NCI-H2029 (cell line): ENCODE measurements at regions not wholly inside any gene's neighbourhood (a gene's known extent, or its start where the extent isn't known, plus 50 kb on each side); places are given as distances from the start of the nearest gene placed in this dataset.

ENCODE experiments used
- DNase-seq: peaks from one replicate; lab custom pipeline; 2025; lab: John Stamatoyannopoulos, UW

- no peak for DNase-seq
Observed at GRCh38 chr3:95352471-95352870, 1289.6 kb downstream of the NSUN3 start.

- DNase-seq: no peak
Observed at GRCh38 chr3:95354489-95354888, 1291.6 kb downstream of the NSUN3 start.

GRCh38 chr3:95356764-95357501 lies 1294.1 kb downstream of the NSUN3 start:
- no peak for DNase-seq

GRCh38 chr3:95387242-95388021 lies 1324.6 kb downstream of the NSUN3 start:
- DNase-seq: no peak

- no peak for DNase-seq
Observed at GRCh38 chr3:95389725-95390313, 1327.0 kb downstream of the NSUN3 start.

GRCh38 chr3:95394286-95394685 lies 1331.4 kb downstream of the NSUN3 start:
- no peak for DNase-seq

- DNase-seq: no peak
Observed at GRCh38 chr3:95399585-95399984, 1336.7 kb downstream of the NSUN3 start.

- no peak for DNase-seq
Observed at GRCh38 chr3:95401693-95402092, 1338.8 kb downstream of the NSUN3 start.

GRCh38 chr3:95407709-95408463 lies 1345.0 kb downstream of the NSUN3 start:
- no peak for DNase-seq

GRCh38 chr3:95408464-95408862 lies 1345.6 kb downstream of the NSUN3 start:
- DNase-seq: no peak

- no peak for DNase-seq
Observed at GRCh38 chr3:95418251-95418650, 1355.4 kb downstream of the NSUN3 start.

- no peak for DNase-seq
Observed at GRCh38 chr3:95424279-95424678, 1361.4 kb downstream of the NSUN3 start.

GRCh38 chr3:95434491-95434890 lies 1371.6 kb downstream of the NSUN3 start:
- no peak for DNase-seq

- DNase-seq: no peak
Observed at GRCh38 chr3:95437409-95437808, 1374.5 kb downstream of the NSUN3 start.

GRCh38 chr3:95438274-95438673 lies 1375.4 kb downstream of the NSUN3 start:
- no peak for DNase-seq

- DNase-seq: no peak
Observed at GRCh38 chr3:95442766-95443165, 1371.6 kb upstream of the EPHA6 start.

GRCh38 chr3:95449841-95450240 lies 1364.6 kb upstream of the EPHA6 start:
- DNase-seq: no peak

GRCh38 chr3:95453242-95453641 lies 1361.2 kb upstream of the EPHA6 start:
- no peak for DNase-seq

- no peak for DNase-seq
Observed at GRCh38 chr3:95456835-95457234, 1357.6 kb upstream of the EPHA6 start.

GRCh38 chr3:95459706-95460105 lies 1354.7 kb upstream of the EPHA6 start:
- no peak for DNase-seq

- no peak for DNase-seq
Observed at GRCh38 chr3:95460274-95460673, 1354.1 kb upstream of the EPHA6 start.

GRCh38 chr3:95462161-95462560 lies 1352.2 kb upstream of the EPHA6 start:
- no peak for DNase-seq
